HCT116 (cell line): ENCODE measurements at regions not wholly inside any gene's neighbourhood (a gene's known extent, or its start where the extent isn't known, plus 50 kb on each side); places are given as distances from the start of the nearest gene placed in this dataset.

Experiments
- ATAC-seq: fragments of 200-7000 bp; cut with Tn5 transposase; 2 replicates; pipeline ENCODE4 v1.9.1; 2020; ENCODE audit warnings: mild to moderate bottlenecking, moderate library complexity
- BruUV-seq: library from RNA; stranded (reverse); fragments of 400-500 nt; replicated peaks from 2 replicates; lab custom pipeline; 2021; lab: Mats Ljungman, UMichigan
- CTCF ChIA-PET: fragments of 300-600 bp; sonication (Branson Sonifier 250); formaldehyde crosslinking; loops from one replicate; lab custom pipeline; 2021; ENCODE audit warnings: antibody characterized with exemption; lab: Charles Lee
- POLR2A ChIA-PET: fragments of 300-600, 350-600 bp; sonication (Branson Sonifier 250); formaldehyde crosslinking; loops from one replicate; lab custom pipeline; 2021; ENCODE audit warnings: antibody characterized with exemption; lab: Charles Lee
- RAD21 ChIA-PET, 2 experiments: fragments of 300-600 bp; sonication (Branson Sonifier 250); formaldehyde crosslinking; loops; one replicate each; lab custom pipeline; 2023; ENCODE audit warnings: low total read pairs in 2 of 2; ENCODE audit not compliant: uncharacterized antibody in 2 of 2, unreplicated experiment in 2 of 2, low non-redundant PET in 1 of 2; lab: Charles Lee
- DNase-seq: peaks from one replicate; pipeline ENCODE4 v3.0.0-alpha.2; 2010; ENCODE audit warnings: low read depth, low spot score
- H2AFZ ChIP-seq: fragments of 200-600 bp; shearing (Covaris generic), sonication (generic); 2 replicates; pipeline ENCODE4 v1.6.1; 2017; ENCODE audit warnings: low read depth, mixed run types, mixed read lengths, antibody characterized with exemption, low read length; ENCODE audit not compliant: poor library complexity, severe bottlenecking
- H3K27ac ChIP-seq: 2 replicates; pipeline ENCODE4 v1.5.1; 2012; ENCODE audit warnings: low read depth, low read length
- H3K27me3 ChIP-seq: fragments of 200-600 bp; sonication (generic); 2 replicates; pipeline ENCODE4 v1.6.1; 2016; ENCODE audit warnings: mixed run types, low read length, mixed read lengths; ENCODE audit not compliant: insufficient read depth
- H3K36me3 ChIP-seq, 2 experiments: fragments of 200-500 bp in 1 of 2; fragments of 200-600 bp in 1 of 2; sonication (Bioruptor generic) in 1 of 2; sonication (generic) in 1 of 2; 2 replicates each; pipeline versions ENCODE4 v1.5.1 to v1.6.1; 2014 to 2016; ENCODE audit warnings: low read length in 2 of 2, inconsistent platforms in 1 of 2, mixed read lengths in 1 of 2, mixed run types in 1 of 2; ENCODE audit not compliant: insufficient read depth in 2 of 2, control insufficient read depth in 1 of 2
- H3K4me1 ChIP-seq, 2 experiments: fragments of 200-600 bp in 1 of 2; sonication (generic) in 1 of 2; 2 replicates each; pipeline versions ENCODE4 v1.5.1 to v1.6.1; 2012 to 2017; ENCODE audit warnings: low read length in 2 of 2, inconsistent platforms in 1 of 2, mild to moderate bottlenecking in 1 of 2, mixed read lengths in 1 of 2, mixed run types in 1 of 2, moderate library complexity in 1 of 2; ENCODE audit not compliant: insufficient read depth in 2 of 2, control insufficient read depth in 1 of 2
- H3K4me2 ChIP-seq: fragments of 200-600 bp; sonication (generic); 2 replicates; pipeline ENCODE4 v1.6.1; 2017; ENCODE audit warnings: mixed run types, low read length, mixed read lengths
- H3K4me3 ChIP-seq, 2 experiments: fragments of 200-600 bp in 1 of 2; sonication (generic) in 1 of 2; replicated peaks in 1 of 2; 2 replicates each; pipeline ENCODE4 v1.5.1; 2011 to 2016; ENCODE audit warnings: low read length in 2 of 2, control low read depth in 1 of 2, low read depth in 1 of 2, mild to moderate bottlenecking in 1 of 2, mixed read lengths in 1 of 2, mixed run types in 1 of 2
- H3K79me2 ChIP-seq: fragments of 200-600 bp; sonication (generic); 2 replicates; pipeline ENCODE4 v1.6.1; 2017; ENCODE audit warnings: mild to moderate bottlenecking, mixed run types, low read length, moderate library complexity, mixed read lengths; ENCODE audit not compliant: insufficient read depth
- H3K9ac ChIP-seq: fragments of 200-600 bp; sonication (generic); 2 replicates; pipeline ENCODE4 v1.6.1; 2016; ENCODE audit warnings: low read length, mixed read lengths
- H3K9me2 ChIP-seq: fragments of 200-600 bp; sonication (generic), shearing (Covaris generic); 2 replicates; pipeline ENCODE4 v1.6.1; 2017; ENCODE audit warnings: mixed run types, mild to moderate bottlenecking, moderate library complexity; ENCODE audit not compliant: insufficient read depth
- H3K9me3 ChIP-seq, 2 experiments: fragments of 200-500 bp in 1 of 2; fragments of 200-600 bp in 1 of 2; sonication (Bioruptor generic) in 1 of 2; sonication (generic) in 1 of 2; 2 replicates each; pipeline ENCODE4 v1.6.1; 2014 to 2017; ENCODE audit warnings: low read length in 2 of 2, mixed read lengths in 2 of 2, inconsistent platforms in 1 of 2, low read depth in 1 of 2, mild to moderate bottlenecking in 1 of 2, mixed run types in 1 of 2, moderate library complexity in 1 of 2; ENCODE audit not compliant: control insufficient read depth in 1 of 2, insufficient read depth in 1 of 2
- H4K20me1 ChIP-seq: fragments of 200-600 bp; sonication (generic), shearing (Covaris generic); 2 replicates; pipeline ENCODE4 v1.6.1; 2017; ENCODE audit warnings: mixed run types, mild to moderate bottlenecking, moderate library complexity; ENCODE audit not compliant: insufficient read depth
- ATF3 ChIP-seq: IDR thresholded peaks from 2 replicates; pipeline ENCODE4 v1.6.1; 2012
- CBX3 ChIP-seq: IDR thresholded peaks from 2 replicates; pipeline ENCODE4 v1.6.1; 2012; ENCODE audit warnings: low read depth
- CEBPB ChIP-seq: IDR thresholded peaks from 2 replicates; pipeline ENCODE4 v1.6.1; 2012; ENCODE audit warnings: low read depth
- EGR1 ChIP-seq: IDR thresholded peaks from 2 replicates; pipeline ENCODE4 v1.6.1; 2012; ENCODE audit warnings: low read depth
- ELF1 ChIP-seq: IDR thresholded peaks from 2 replicates; pipeline ENCODE4 v1.6.1; 2012; ENCODE audit warnings: low read depth, borderline replicate concordance
- EZH2 ChIP-seq: fragments of 200-600 bp; sonication (generic); IDR thresholded peaks from 2 replicates; pipeline ENCODE4 v1.6.1; 2017; ENCODE audit warnings: antibody characterized with exemption, mixed run types
- FOSL1 ChIP-seq: IDR thresholded peaks from 2 replicates; pipeline ENCODE4 v1.6.1; 2012; ENCODE audit warnings: low read depth
- JUND ChIP-seq: IDR thresholded peaks from 2 replicates; pipeline ENCODE4 v1.6.1; 2012
- MAX ChIP-seq: IDR thresholded peaks from 2 replicates; pipeline ENCODE4 v1.6.1; 2012
- POLR2A ChIP-seq: IDR thresholded peaks from 2 replicates; pipeline ENCODE4 v1.7.0; 2011; ENCODE audit warnings: borderline replicate concordance; ENCODE audit not compliant: insufficient read depth, insufficient read length; ENCODE audit errors: extremely low read depth
- SIN3A ChIP-seq: IDR thresholded peaks from 2 replicates; pipeline ENCODE4 v1.6.1; 2012; ENCODE audit warnings: low read depth
- SP1 ChIP-seq: IDR thresholded peaks from 2 replicates; pipeline ENCODE4 v1.6.1; 2012; ENCODE audit warnings: low read depth
- SRF ChIP-seq: IDR thresholded peaks from 2 replicates; pipeline ENCODE4 v1.6.1; 2012; ENCODE audit warnings: low read depth
- YY1 ChIP-seq: IDR thresholded peaks from 2 replicates; pipeline ENCODE4 v1.6.1; 2011; ENCODE audit warnings: low read length, low read depth, moderate library complexity, mild to moderate bottlenecking; ENCODE audit not compliant: insufficient replicate concordance; ENCODE audit errors: extremely low read depth
- ZFX ChIP-seq: fragments of 450-650 bp; IDR thresholded peaks from 2 replicates; pipeline ENCODE4 v1.6.1; 2017
- ZNF274 ChIP-seq: fragments of 200-500 bp; sonication (Bioruptor generic); IDR thresholded peaks from 2 replicates; pipeline ENCODE4 v1.6.1; 2014; ENCODE audit warnings: mild to moderate bottlenecking, low read depth, low read length, inconsistent platforms
- intact Hi-C: fragments of 100-400 bp; cut with micrococcal nuclease; formaldehyde crosslinking; loops from 2 replicates; pipeline ENCODE4 v1.10.0; 2022
- TF ChIP-seq, protein P1 (sequence below), 3 experiments: fragments of 200-600 bp in 1 of 3; sonication (generic) in 1 of 3; IDR thresholded peaks in 2 of 3; conservative IDR thresholded peaks in 1 of 3; 2 replicates each; pipeline ENCODE4 v1.5.1; 2012 to 2017; ENCODE audit warnings: low read depth in 2 of 3, low read length in 2 of 3, antibody characterized with exemption in 1 of 3, borderline replicate concordance in 1 of 3, control low read depth in 1 of 3, mild to moderate bottlenecking in 1 of 3, mixed read lengths in 1 of 3, mixed run types in 1 of 3, moderate library complexity in 1 of 3; ENCODE audit not compliant: insufficient read depth in 1 of 3

GRCh38 chr18:30888344-30888743, 154.2 kb downstream of the DSC3 start:
- intact Hi-C loops: loop anchor here (5.0 kb wide), 1 partner anchor 1016 kb away; no protein-coding TSS in a partner anchor
- H3K4me2 ChIP-seq: no peak overlapping the region
- BruUV-seq: no TSS peak
- no peaks in the 10 kb centered on the region for H4K20me1 ChIP-seq
- H3K9me3 ChIP-seq: no peaks in the 10 kb centered on the region
- ChIA-PET POLR2A (no interaction called here), RAD21 (no interaction called here), CTCF (no interaction called here)
- no peak overlapping the region for H3K4me3 ChIP-seq
- H2AFZ ChIP-seq: no peak overlapping the region
- H3K79me2 ChIP-seq: no peaks in the 10 kb centered on the region
- no peak for TF ChIP-seq ATF3
- no peak for TF ChIP-seq FOSL1
- no peak for TF ChIP-seq POLR2A
- TF ChIP-seq ZNF274: no peak
- TF ChIP-seq YY1: no peak
- TF ChIP-seq EGR1: no peak
- TF ChIP-seq MAX: no peak
- TF ChIP-seq JUND: no peak
- no peaks in the 10 kb centered on the region for H3K9me2 ChIP-seq
- H3K36me3 ChIP-seq: no peaks in the 10 kb centered on the region
- no peaks in the 10 kb centered on the region for H3K4me1 ChIP-seq
- ATAC-seq (no peak), DNase-seq (no peak)
- H3K27ac ChIP-seq: no peak overlapping the region
- H3K9ac ChIP-seq: no peak overlapping the region
- no peaks in the 10 kb centered on the region for H3K27me3 ChIP-seq

DNA sequence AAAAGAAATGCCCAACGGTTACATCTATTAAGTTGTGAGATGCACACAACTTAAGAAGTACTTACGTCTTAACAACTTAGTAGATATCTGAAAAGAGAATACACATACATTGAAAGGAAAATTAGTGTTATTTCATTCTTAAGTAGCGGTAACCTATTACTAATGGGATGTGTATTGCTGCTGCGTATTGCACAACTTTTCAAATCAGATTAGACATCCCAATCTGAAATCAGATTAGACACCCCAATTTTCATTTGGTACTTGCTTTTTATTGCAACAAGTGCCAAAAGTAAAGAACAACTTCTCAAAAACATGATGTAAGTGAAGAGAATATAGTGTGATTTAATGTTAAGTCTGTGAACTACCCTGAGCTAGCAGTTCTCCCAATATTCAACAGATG, 155.5 kb downstream of the DSC3 start:
- ChIA-PET RAD21 (no interaction called here), POLR2A (no interaction called here)
- TF ChIP-seq YY1: no peak
- no peak for TF ChIP-seq FOSL1
- TF ChIP-seq EZH2: no peak
- no peak for TF ChIP-seq ZFX
- TF ChIP-seq SRF: no peak
- TF ChIP-seq SIN3A: no peak
- TF ChIP-seq MAX: no peak
- TF ChIP-seq CBX3: no peak
- no peak for TF ChIP-seq SP1
- no peak for TF ChIP-seq CEBPB
- TF ChIP-seq, protein P1, sequence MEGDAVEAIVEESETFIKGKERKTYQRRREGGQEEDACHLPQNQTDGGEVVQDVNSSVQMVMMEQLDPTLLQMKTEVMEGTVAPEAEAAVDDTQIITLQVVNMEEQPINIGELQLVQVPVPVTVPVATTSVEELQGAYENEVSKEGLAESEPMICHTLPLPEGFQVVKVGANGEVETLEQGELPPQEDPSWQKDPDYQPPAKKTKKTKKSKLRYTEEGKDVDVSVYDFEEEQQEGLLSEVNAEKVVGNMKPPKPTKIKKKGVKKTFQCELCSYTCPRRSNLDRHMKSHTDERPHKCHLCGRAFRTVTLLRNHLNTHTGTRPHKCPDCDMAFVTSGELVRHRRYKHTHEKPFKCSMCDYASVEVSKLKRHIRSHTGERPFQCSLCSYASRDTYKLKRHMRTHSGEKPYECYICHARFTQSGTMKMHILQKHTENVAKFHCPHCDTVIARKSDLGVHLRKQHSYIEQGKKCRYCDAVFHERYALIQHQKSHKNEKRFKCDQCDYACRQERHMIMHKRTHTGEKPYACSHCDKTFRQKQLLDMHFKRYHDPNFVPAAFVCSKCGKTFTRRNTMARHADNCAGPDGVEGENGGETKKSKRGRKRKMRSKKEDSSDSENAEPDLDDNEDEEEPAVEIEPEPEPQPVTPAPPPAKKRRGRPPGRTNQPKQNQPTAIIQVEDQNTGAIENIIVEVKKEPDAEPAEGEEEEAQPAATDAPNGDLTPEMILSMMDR (IDR thresholded peaks at IDR 0.05 in 2 of 3, conservative IDR thresholded peaks at IDR 0.05 in 1 of 3; ENCODE audit: borderline replicate concordance in 1 of 3, insufficient read depth in 1 of 3, low read depth in 2 of 3, low read length in 2 of 3): no peak
- no peak for TF ChIP-seq ZNF274
- no peak for TF ChIP-seq ELF1

More for the DNA sequence above, 155.5 kb downstream of the DSC3 start:
- no peak overlapping the region for H3K4me3 ChIP-seq
- BruUV-seq: no TSS peak
- H3K9me3 ChIP-seq: no peaks in the 10 kb centered on the region
- H3K9ac ChIP-seq: no peak overlapping the region
- ATAC-seq (no peak), DNase-seq (no peak)
- H3K4me1 ChIP-seq: no peaks in the 10 kb centered on the region
- intact Hi-C loops: loop anchor here (5.0 kb wide), 1 partner anchor 1015 kb away; no protein-coding TSS in a partner anchor
- no peaks in the 10 kb centered on the region for H3K9me2 ChIP-seq
- no peak overlapping the region for H2AFZ ChIP-seq
- no peaks in the 10 kb centered on the region for H3K27me3 ChIP-seq
- no peaks in the 10 kb centered on the region for H3K79me2 ChIP-seq
- H3K27ac ChIP-seq: no peak overlapping the region
- H4K20me1 ChIP-seq: no peaks in the 10 kb centered on the region
- CTCF ChIA-PET: no interaction called here
- no peaks in the 10 kb centered on the region for H3K36me3 ChIP-seq
- no peak overlapping the region for H3K4me2 ChIP-seq
